ENCODE measurements at regions not wholly inside any gene's neighbourhood (a gene's known extent, or its start where the extent isn't known, plus 50 kb on each side); places are given as distances from the start of the nearest gene placed in this dataset.

GRCh38 chr4:133776961-133777360 is 424.6 kb downstream of the PABPC4L start:
- no peak overlapping the region for H3K4me3 ChIP-seq
- WGBS, 3 donors = 93 to 95% (median 94%) methylated on average over 4 of the region's 4 CpGs
- H3K27ac ChIP-seq = no peak overlapping the region
- no peaks in the 10 kb centered on the region for H3K36me3 ChIP-seq
- DNase-seq = no peak
- H3K27me3 ChIP-seq = no peaks in the 10 kb centered on the region
- H3K4me1 ChIP-seq (ENCODE audit: insufficient read depth) = no peaks in the 10 kb centered on the region
- intact Hi-C loops (cut with DNase I) = no loop called here
- TF ChIP-seq CTCF (IDR thresholded peaks at IDR 0.05) = no peak
- no peak for TF ChIP-seq POLR2A (IDR thresholded peaks at IDR 0.05)
- TF ChIP-seq EP300 (IDR thresholded peaks at IDR 0.05) = no peak
- no peaks in the 10 kb centered on the region for H3K9me3 ChIP-seq

- TF ChIP-seq CTCF (IDR thresholded peaks at IDR 0.05) = no peak
- intact Hi-C loops (cut with DNase I) = no loop called here
- DNase-seq = no peak
- H3K27me3 ChIP-seq = no peaks in the 10 kb centered on the region
- H3K36me3 ChIP-seq = no peaks in the 10 kb centered on the region
- 85 to 87% (median 87%) methylated on average over 2 of the region's 2 CpGs for WGBS, 3 donors
- no peak overlapping the region for H3K27ac ChIP-seq
- H3K4me3 ChIP-seq = no peak overlapping the region
- H3K4me1 ChIP-seq (ENCODE audit: insufficient read depth) = no peaks in the 10 kb centered on the region
- no peaks in the 10 kb centered on the region for H3K9me3 ChIP-seq
These were observed 425.1 kb downstream of the PABPC4L start for GRCh38 chr4:133776503-133776902.

GRCh38 chr4:133775881-133776280 is 425.7 kb downstream of the PABPC4L start:
- H3K4me1 ChIP-seq (ENCODE audit: insufficient read depth) = no peaks in the 10 kb centered on the region
- no peak for TF ChIP-seq CTCF (IDR thresholded peaks at IDR 0.05)
- no peaks in the 10 kb centered on the region for H3K36me3 ChIP-seq
- intact Hi-C loops (cut with DNase I) = no loop called here
- no peak overlapping the region for H3K27ac ChIP-seq
- H3K27me3 ChIP-seq = no peaks in the 10 kb centered on the region
- DNase-seq = no peak
- no peak overlapping the region for H3K4me3 ChIP-seq
- no peaks in the 10 kb centered on the region for H3K9me3 ChIP-seq

- Histone ChIP-seq H3K27me3 (no peaks in the 10 kb centered on the region), H3K9me3 (no peaks in the 10 kb centered on the region), H3K4me1 (ENCODE audit: insufficient read depth) (no peaks in the 10 kb centered on the region), H3K27ac (no peak overlapping the region), H3K4me3 (no peak overlapping the region), H3K36me3 (no peaks in the 10 kb centered on the region)
- WGBS, 3 donors = 74 to 87% (median 75%) methylated on average over 1 of the region's 1 CpG
- intact Hi-C loops (cut with DNase I) = no loop called here
- no peak for DNase-seq
- TF ChIP-seq POLR2A (IDR thresholded peaks at IDR 0.05) = no peak
- TF ChIP-seq CTCF (IDR thresholded peaks at IDR 0.05) = no peak
- TF ChIP-seq EP300 (IDR thresholded peaks at IDR 0.05) = no peak
These were observed 426.1 kb downstream of the PABPC4L start for GRCh38 chr4:133775469-133775868.

- Histone ChIP-seq H3K4me1 (ENCODE audit: insufficient read depth) (no peaks in the 10 kb centered on the region), H3K4me3 (no peak overlapping the region), H3K27me3 (no peaks in the 10 kb centered on the region), H3K36me3 (no peaks in the 10 kb centered on the region), H3K27ac (no peak overlapping the region), H3K9me3 (no peaks in the 10 kb centered on the region)
- WGBS, 3 donors = 86 to 89% (median 88%) methylated on average over 7 of the region's 7 CpGs
- no peak for DNase-seq
- intact Hi-C loops (cut with DNase I) = no loop called here
- TF ChIP-seq EP300 (IDR thresholded peaks at IDR 0.05) (no peak), CTCF (IDR thresholded peaks at IDR 0.05) (no peak), POLR2A (IDR thresholded peaks at IDR 0.05) (no peak)
These were observed 442.2 kb downstream of the PABPC4L start for GRCh38 chr4:133759428-133759827.

Data from ovary (tissue), 7 donors.